GM23338 (cell line): ENCODE measurements at regions not wholly inside any gene's neighbourhood (a gene's known extent, or its start where the extent isn't known, plus 50 kb on each side); places are given as distances from the start of the nearest gene placed in this dataset.

ENCODE experiments used
- ATAC-seq: fragments of 200-7000 bp; cut with Tn5 transposase; 3 replicates; pipeline ENCODE4 v1.9.1; 2020
- DNase-seq: peaks from one replicate; pipeline ENCODE4 v3.0.0-alpha.2; 2015; ENCODE audit warnings: low spot score
- H2AFZ ChIP-seq: fragments of 200-600 bp; sonication (generic); 2 replicates; pipeline ENCODE4 v1.8.0; 2016; ENCODE audit warnings: antibody characterized with exemption, mild to moderate bottlenecking, moderate library complexity
- H3F3A ChIP-seq: fragments of 200-600 bp; sonication (generic); replicated peaks from 2 replicates; pipeline ENCODE4 v1.8.0; 2017; ENCODE audit warnings: antibody characterized with exemption, mixed run types, low read depth
- H3K27ac ChIP-seq: fragments of 200-600 bp; sonication (generic); 2 replicates; pipeline ENCODE4 v1.6.1; 2016; ENCODE audit warnings: low read depth
- H3K27me3 ChIP-seq: fragments of 200-600 bp; sonication (generic); 2 replicates; pipeline ENCODE4 v1.8.0; 2016; ENCODE audit warnings: mild to moderate bottlenecking, mixed run types, moderate library complexity; ENCODE audit not compliant: insufficient read depth
- H3K36me3 ChIP-seq: fragments of 200-600 bp; sonication (generic); 2 replicates; pipeline ENCODE4 v1.8.0; 2016; ENCODE audit warnings: mild to moderate bottlenecking; ENCODE audit not compliant: insufficient read depth
- H3K4me1 ChIP-seq: fragments of 200-600 bp; sonication (generic); 2 replicates; pipeline ENCODE4 v1.8.0; 2016; ENCODE audit warnings: mild to moderate bottlenecking, moderate library complexity; ENCODE audit not compliant: insufficient read depth
- H3K4me2 ChIP-seq: fragments of 200-600 bp; sonication (generic); 2 replicates; pipeline ENCODE4 v1.7.1; 2017; ENCODE audit warnings: mixed run types
- H3K4me3 ChIP-seq: fragments of 200-600 bp; sonication (generic); 2 replicates; pipeline ENCODE4 v1.6.1; 2016; ENCODE audit warnings: mixed run types
- H3K79me2 ChIP-seq: fragments of 200-600 bp; sonication (generic); replicated peaks from 2 replicates; pipeline ENCODE4 v1.8.0; 2017; ENCODE audit warnings: mild to moderate bottlenecking; ENCODE audit not compliant: insufficient read depth
- H3K9me2 ChIP-seq: fragments of 200-600 bp; sonication (generic); 2 replicates; pipeline ENCODE4 v1.8.0; 2017; ENCODE audit not compliant: insufficient read depth
- H4K20me1 ChIP-seq: fragments of 200-600 bp; sonication (generic); replicated peaks from 2 replicates; pipeline ENCODE4 v1.8.0; 2017; ENCODE audit warnings: mild to moderate bottlenecking; ENCODE audit not compliant: insufficient read depth
- H3K27ac Mint-ChIP-seq: 2 replicates; pipeline ENCODE4 v1.8.0; 2020; ENCODE audit warnings: inconsistent platforms, mild to moderate bottlenecking, moderate library complexity, mixed read lengths
- H3K27me3 Mint-ChIP-seq: 3 replicates; pipeline ENCODE4 v1.8.0; 2022; ENCODE audit warnings: low read depth, mild to moderate bottlenecking, moderate library complexity, mixed read lengths, inconsistent platforms; ENCODE audit not compliant: insufficient read depth, poor library complexity
- H3K36me3 Mint-ChIP-seq: 3 replicates; pipeline ENCODE4 v1.8.0; 2021; ENCODE audit warnings: low read depth, mild to moderate bottlenecking, inconsistent platforms, moderate library complexity, mixed read lengths
- H3K4me1 Mint-ChIP-seq: 3 replicates; pipeline ENCODE4 v1.8.0; 2020; ENCODE audit warnings: mild to moderate bottlenecking, inconsistent platforms, mixed read lengths
- H3K4me3 Mint-ChIP-seq: 3 replicates; pipeline ENCODE4 v1.8.0; 2021; ENCODE audit warnings: moderate library complexity, mild to moderate bottlenecking, inconsistent platforms, mixed read lengths
- H3K9me3 Mint-ChIP-seq: 3 replicates; pipeline ENCODE4 v1.8.0; 2020; ENCODE audit warnings: moderate library complexity, mild to moderate bottlenecking, inconsistent platforms, mixed read lengths
- CREB1 ChIP-seq: fragments of 250-450 bp; sonication (Bioruptor Pico); IDR thresholded peaks from 2 replicates; pipeline ENCODE4 v1.5.0; 2020; ENCODE audit warnings: low read depth, mild to moderate bottlenecking, moderate library complexity
- REST ChIP-seq: IDR thresholded peaks from one replicate; pipeline ENCODE4 v1.6.1; 2018; ENCODE audit warnings: antibody characterized with exemption; ENCODE audit not compliant: unreplicated experiment
- STAT1 ChIP-seq: IDR thresholded peaks from one replicate; pipeline ENCODE4 v1.6.1; 2016; ENCODE audit warnings: antibody characterized with exemption; ENCODE audit not compliant: unreplicated experiment
- ZNF331 ChIP-seq: fragments of 250-450 bp; sonication (Bioruptor Pico); IDR thresholded peaks from 2 replicates; pipeline ENCODE4 v1.5.0; 2020; ENCODE audit warnings: low read depth, mild to moderate bottlenecking, moderate library complexity
- TF ChIP-seq, protein P1 (sequence below): fragments of 250-450 bp; sonication (Bioruptor Pico); IDR thresholded peaks from 2 replicates; pipeline ENCODE4 v1.5.0; 2020; ENCODE audit warnings: mild to moderate bottlenecking, moderate library complexity

DNA sequence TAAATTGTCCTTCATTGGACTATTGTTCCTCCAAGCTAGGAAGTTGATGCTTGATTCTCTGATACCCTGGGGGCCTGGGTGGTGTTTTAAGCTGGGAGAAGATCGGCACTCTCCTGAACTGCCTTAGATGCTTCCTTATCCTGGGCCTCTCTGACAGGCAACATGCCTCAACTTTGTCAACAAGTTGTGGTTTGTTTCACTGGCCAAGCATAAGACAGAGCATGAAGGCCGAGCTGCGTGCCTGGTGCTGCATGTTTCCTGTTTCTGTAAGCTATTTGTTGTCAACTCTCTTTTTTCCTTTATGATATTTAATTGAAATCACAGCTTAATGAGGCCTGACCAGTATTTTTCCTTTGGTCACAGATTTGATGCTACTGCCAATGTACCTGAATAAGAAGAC lies 187.6 kb upstream of the TNC start:
- Histone ChIP-seq H3K9me2 (no peaks in the 10 kb centered on the region), H3K4me3 (no peak overlapping the region), H2AFZ (no peak overlapping the region), H4K20me1 (no peaks in the 10 kb centered on the region), H3K27me3 (no peaks in the 10 kb centered on the region), H3K27ac (no peak overlapping the region), H3K36me3 (no peaks in the 10 kb centered on the region), H3K79me2 (no peaks in the 10 kb centered on the region), H3K4me1 (no peaks in the 10 kb centered on the region), H3F3A (no peaks in the 10 kb centered on the region), H3K4me2 (no peak overlapping the region)
- H3K36me3 Mint-ChIP-seq: no peaks in the 10 kb centered on the region
- no peak for TF ChIP-seq STAT1
- no peak for TF ChIP-seq ZNF331 (CRISPR knock-in tag)
- TF ChIP-seq REST: no peak
- no peak for TF ChIP-seq CREB1 (CRISPR knock-in tag)
- TF ChIP-seq, protein P1, sequence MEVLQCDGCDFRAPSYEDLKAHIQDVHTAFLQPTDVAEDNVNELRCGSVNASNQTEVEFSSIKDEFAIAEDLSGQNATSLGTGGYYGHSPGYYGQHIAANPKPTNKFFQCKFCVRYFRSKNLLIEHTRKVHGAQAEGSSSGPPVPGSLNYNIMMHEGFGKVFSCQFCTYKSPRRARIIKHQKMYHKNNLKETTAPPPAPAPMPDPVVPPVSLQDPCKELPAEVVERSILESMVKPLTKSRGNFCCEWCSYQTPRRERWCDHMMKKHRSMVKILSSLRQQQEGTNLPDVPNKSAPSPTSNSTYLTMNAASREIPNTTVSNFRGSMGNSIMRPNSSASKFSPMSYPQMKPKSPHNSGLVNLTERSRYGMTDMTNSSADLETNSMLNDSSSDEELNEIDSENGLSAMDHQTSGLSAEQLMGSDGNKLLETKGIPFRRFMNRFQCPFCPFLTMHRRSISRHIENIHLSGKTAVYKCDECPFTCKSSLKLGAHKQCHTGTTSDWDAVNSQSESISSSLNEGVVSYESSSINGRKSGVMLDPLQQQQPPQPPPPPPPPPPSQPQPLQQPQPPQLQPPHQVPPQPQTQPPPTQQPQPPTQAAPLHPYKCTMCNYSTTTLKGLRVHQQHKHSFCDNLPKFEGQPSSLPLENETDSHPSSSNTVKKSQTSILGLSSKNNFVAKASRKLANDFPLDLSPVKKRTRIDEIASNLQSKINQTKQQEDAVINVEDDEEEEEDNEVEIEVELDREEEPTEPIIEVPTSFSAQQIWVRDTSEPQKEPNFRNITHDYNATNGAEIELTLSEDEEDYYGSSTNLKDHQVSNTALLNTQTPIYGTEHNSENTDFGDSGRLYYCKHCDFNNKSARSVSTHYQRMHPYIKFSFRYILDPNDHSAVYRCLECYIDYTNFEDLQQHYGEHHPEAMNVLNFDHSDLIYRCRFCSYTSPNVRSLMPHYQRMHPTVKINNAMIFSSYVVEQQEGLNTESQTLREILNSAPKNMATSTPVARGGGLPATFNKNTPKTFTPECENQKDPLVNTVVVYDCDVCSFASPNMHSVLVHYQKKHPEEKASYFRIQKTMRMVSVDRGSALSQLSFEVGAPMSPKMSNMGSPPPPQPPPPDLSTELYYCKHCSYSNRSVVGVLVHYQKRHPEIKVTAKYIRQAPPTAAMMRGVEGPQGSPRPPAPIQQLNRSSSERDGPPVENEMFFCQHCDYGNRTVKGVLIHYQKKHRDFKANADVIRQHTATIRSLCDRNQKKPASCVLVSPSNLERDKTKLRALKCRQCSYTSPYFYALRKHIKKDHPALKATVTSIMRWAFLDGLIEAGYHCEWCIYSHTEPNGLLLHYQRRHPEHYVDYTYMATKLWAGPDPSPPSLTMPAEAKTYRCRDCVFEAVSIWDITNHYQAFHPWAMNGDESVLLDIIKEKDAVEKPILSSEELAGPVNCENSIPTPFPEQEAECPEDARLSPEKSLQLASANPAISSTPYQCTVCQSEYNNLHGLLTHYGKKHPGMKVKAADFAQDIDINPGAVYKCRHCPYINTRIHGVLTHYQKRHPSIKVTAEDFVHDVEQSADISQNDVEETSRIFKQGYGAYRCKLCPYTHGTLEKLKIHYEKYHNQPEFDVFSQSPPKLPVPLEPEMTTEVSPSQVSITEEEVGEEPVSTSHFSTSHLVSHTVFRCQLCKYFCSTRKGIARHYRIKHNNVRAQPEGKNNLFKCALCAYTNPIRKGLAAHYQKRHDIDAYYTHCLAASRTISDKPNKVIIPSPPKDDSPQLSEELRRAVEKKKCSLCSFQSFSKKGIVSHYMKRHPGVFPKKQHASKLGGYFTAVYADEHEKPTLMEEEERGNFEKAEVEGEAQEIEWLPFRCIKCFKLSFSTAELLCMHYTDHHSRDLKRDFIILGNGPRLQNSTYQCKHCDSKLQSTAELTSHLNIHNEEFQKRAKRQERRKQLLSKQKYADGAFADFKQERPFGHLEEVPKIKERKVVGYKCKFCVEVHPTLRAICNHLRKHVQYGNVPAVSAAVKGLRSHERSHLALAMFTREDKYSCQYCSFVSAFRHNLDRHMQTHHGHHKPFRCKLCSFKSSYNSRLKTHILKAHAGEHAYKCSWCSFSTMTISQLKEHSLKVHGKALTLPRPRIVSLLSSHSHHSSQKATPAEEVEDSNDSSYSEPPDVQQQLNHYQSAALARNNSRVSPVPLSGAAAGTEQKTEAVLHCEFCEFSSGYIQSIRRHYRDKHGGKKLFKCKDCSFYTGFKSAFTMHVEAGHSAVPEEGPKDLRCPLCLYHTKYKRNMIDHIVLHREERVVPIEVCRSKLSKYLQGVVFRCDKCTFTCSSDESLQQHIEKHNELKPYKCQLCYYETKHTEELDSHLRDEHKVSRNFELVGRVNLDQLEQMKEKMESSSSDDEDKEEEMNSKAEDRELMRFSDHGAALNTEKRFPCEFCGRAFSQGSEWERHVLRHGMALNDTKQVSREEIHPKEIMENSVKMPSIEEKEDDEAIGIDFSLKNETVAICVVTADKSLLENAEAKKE (CRISPR knock-in tag): no peak
- no peaks in the 10 kb centered on the region for H3K4me1 Mint-ChIP-seq
- peaks cover 1% of the 10 kb centered on the region; the same call in 1 of the 3 replicates for H3K9me3 Mint-ChIP-seq
- H3K27me3 Mint-ChIP-seq: no peaks in the 10 kb centered on the region
- no peak for ATAC-seq
- H3K27ac Mint-ChIP-seq: no peak overlapping the region
- no peak overlapping the region for H3K4me3 Mint-ChIP-seq
- DNase-seq: no peak
